HG03103 (cell line): ENCODE measurements at regions not wholly inside any gene's neighbourhood (a gene's known extent, or its start where the extent isn't known, plus 50 kb on each side); places are given as distances from the start of the nearest gene placed in this dataset.

Source experiments
- ATAC-seq: cut with Tn5 transposase; IDR thresholded peaks from one replicate; pipeline ENCODE4 v1.9.1; 2021; ENCODE audit warnings: low read depth; ENCODE audit not compliant: unreplicated experiment

- ATAC-seq = no peak
Measured at GRCh38 chr22:48689206-48689605, 1138.5 kb downstream of the BRD1 start.

- no peak for ATAC-seq
Measured at GRCh38 chr22:48688366-48688765, 1139.3 kb downstream of the BRD1 start.

DNA sequence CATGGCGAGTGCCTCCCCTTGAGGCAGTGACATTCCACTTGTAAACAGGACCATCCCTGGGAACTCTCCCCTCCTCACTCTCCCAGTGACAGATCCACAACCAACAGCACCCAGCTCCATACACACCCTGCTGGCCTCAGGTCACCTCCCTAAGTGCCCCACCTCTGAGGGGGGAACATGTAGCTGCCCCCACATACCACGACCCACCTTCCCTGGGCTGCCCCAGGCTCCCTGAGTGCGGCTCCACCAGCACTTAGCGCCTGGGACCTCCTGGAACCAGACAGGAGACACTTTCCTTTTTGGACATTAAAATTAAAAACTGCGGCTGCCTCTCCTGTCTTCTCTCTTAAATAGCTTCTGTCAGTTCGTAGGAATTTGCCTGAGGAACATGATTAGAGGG, 1140.1 kb downstream of the BRD1 start:
- ATAC-seq = no peak

DNA sequence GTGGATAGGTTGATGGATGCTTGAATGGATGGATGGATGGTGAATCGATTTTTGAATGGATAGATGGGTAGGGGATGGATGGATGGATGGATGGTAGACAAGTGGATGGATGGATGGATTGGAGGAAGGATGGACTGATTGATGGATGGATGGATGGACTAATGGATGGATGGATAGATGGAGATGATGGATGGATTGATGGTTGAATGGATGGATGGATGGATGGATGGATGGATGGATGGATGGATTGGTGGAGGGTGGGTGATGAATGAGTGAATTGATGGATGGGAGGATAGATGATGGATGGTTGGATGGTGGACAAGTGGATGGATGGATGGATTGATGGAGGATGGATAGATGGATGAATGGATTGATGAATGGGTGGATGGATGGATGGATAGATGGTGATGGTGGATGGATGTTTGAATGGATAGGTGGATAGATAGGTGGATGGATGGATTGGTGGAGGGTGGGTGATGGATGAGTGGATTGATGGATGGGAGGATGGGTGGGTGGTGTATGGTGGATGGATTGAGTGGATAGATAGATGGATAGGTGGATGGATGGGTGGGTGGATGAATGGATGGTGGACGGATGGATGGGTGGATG, 1140.9 kb downstream of the BRD1 start:
- ATAC-seq = no peak

DNA sequence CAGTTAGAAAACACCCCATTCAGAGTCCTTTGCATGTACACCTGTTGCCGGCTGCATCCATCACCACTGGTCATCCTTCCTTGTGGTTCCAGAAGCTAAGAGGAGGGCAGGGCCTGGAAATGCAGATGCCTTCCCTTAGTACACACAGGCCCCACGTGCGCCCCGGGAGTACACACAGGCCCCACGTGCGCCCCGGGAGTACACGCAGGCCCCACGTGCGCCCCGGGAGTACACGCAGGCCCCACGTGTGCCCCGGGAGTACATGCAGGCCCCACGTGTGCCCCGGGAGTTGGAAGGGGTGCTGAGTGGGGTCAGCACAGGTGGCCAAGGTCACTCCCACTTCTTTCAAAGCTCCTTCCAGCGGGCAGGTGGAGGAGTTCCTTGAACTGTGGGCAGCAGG, 1141.9 kb downstream of the BRD1 start:
- no peak for ATAC-seq

GRCh38 chr22:48683640-48684039, 1144.0 kb downstream of the BRD1 start:
- no peak for ATAC-seq

- no peak for ATAC-seq
Measured at GRCh38 chr22:48682504-48682903, 1145.2 kb downstream of the BRD1 start.

DNA sequence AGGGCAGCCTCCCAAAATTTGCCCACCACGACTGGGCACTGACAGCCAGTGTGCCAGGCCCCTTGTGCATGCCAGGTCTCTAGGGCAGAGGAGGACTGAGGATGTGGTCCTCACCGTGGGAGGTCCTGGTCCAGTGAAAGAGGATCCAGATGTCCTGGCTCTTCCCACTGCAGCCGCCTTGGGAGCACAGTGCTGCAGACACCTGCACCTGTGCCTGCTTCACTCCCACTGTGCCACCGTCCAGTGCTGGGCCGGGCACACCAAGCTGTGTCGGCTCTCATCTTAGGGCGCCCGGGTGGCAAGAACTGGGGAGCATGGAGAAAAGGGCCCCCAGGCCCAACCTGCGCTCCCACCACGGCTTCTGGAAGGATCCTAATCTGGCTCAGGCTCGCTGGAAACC, 1147.1 kb downstream of the BRD1 start:
- ATAC-seq = no peak

DNA sequence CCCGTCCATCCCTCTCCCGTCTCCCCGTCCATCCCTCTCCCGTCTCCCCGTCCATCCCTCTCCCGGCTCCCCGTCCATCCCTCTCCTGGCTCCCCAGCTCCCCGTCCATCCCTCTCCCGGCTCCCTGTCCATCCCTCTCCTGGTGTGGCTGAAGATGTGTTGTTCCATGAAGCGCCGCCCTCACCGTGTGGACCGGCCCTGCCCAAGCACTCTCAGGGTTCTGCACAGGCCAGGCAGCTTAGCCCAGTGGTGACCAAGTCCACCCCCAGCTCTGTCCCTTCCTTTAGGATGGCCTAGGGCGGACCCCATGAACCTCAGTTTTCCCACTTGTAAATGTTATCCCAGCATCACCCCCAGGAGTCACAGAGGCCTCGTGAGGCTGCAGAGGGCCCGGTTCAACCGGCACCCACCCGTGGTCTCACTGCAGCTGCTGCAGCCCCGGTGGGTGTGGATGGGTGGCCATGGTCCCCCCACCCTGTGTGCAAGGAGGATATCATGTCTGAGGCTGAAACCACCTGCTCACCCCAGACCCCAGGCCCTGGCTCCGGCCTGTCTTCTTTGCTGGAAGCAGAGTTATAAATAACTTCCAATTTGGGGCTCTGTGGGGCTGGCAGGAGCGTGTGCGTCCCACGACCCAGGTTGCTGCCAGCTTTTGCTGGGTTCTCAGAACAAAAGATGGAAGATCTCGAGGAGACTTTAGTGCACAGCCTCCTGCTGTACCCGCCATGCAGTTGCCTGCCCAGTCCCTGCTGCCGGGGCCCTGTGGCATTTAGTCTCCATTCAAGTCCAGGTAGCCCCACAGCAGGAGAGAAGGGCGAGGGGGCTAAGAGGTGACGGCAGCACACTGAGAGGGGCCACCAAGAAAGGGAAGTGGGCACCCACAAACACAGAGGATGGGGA, 1147.8 kb downstream of the BRD1 start:
- ATAC-seq = no peak

DNA sequence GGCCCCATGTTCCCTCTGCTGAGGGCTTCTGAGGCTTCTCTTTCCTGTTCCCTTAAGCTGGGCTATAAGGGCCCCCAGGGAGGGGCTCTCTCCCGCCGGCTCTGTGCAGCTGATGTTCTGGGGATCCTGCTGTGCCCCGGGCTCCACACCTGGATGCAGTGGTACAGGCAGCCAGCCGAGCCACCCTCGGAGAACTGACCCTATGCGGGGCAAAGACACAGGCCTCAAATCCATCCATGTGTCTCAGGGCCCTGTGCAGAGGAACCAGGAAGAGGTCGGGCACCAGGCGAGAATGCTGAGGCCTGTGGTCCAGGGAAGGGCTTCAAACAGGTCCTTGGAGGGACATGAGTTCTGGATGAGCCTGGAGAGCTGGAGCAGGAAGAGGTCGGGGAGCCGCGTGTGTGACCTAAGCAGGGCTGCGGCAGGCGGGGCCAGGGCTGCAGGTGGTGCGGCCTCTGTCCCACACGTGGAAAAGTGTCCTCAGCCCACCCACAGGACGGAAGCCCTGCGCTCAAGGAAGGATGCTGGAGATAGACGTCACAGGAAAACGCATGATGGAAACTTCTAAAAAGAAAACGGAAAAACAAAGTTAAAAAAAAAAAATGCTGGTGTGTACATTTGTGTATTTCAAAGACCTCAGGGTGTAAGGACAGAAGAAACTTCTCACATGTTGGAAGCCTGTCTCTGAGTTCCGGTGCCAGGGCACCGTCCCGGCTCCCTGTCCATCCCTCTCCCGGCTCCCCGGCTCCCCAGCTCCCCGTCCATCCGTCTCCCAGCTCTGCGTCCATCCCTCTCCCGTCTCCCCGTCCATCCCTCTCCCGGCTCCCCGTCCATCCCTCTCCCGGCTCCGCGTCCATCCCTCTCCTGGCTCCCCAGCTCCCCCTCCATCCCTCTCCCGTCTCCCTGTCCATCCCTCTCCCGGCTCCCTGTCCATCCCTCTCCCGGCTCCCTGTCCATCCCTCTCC, 1149.2 kb downstream of the BRD1 start:
- ATAC-seq = no peak

- no peak for ATAC-seq
Measured at GRCh38 chr22:48677621-48678020, 1150.1 kb downstream of the BRD1 start.

DNA sequence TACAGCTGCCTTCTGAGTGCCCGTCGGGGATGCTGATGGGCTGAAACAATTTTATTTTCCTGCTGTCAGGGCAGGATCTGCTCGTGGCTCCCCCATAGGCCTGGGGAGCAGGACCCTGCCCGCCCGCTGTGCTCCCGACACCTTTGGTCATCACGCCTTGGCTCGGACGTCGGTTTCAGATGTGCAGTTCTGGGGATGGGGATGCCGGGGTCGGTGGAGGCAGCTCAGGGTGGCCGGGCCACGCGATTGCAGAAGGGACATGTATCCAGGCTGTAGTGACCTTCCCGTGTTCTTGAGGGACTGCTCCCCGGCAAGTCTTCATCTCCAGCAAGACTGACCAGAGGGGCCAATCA, 1150.5 kb downstream of the BRD1 start:
- ATAC-seq = no peak

GRCh38 chr22:48676266-48677167, 1151.2 kb downstream of the BRD1 start:
- no peak for ATAC-seq

- ATAC-seq = no peak
Measured at GRCh38 chr22:48675830-48676145, 1151.9 kb downstream of the BRD1 start.

- no peak for ATAC-seq
Measured at GRCh38 chr22:48675141-48675829, 1152.4 kb downstream of the BRD1 start.

- ATAC-seq = no peak
Measured at GRCh38 chr22:48673806-48674500, 1153.7 kb downstream of the BRD1 start.

- ATAC-seq = no peak
Measured at GRCh38 chr22:48672387-48672786, 1155.3 kb downstream of the BRD1 start.

DNA sequence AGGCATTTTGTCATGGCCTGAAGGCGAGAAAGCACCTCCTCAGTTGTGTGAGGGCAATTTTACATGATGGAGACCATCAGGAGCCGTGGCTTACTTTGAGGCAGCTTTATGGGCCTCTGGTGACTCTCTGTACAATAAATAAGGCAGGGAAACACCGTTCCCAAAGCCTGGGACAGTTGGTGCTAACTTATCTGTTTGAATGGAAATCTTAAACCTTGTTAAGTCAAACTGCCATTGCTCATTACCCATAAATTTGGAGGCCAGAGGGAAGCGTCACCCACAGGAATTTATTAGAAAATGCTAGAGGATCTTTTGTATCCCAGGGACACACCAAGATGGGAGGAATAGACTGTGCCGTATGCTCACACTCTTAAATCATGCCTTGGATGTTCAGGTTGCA, 1156.9 kb downstream of the BRD1 start:
- no peak for ATAC-seq
